Osteocyte (in vitro differentiated cells): ENCODE measurements at regions not wholly inside any gene's neighbourhood (a gene's known extent, or its start where the extent isn't known, plus 50 kb on each side); places are given as distances from the start of the nearest gene placed in this dataset.

Experiments
- DNase-seq: peaks from one replicate; pipeline ENCODE4 v3.0.0; 2021; ENCODE audit warnings: mixed read lengths; ENCODE audit not compliant: unreplicated experiment; ENCODE audit errors: extremely low spot score
- H3K27ac Mint-ChIP-seq: one replicate; pipeline ENCODE4 v1.8.0; 2021; ENCODE audit warnings: mild to moderate bottlenecking, mixed read lengths; ENCODE audit not compliant: unreplicated experiment
- H3K27me3 Mint-ChIP-seq: one replicate; pipeline ENCODE4 v1.8.0; 2021; ENCODE audit warnings: mixed read lengths; ENCODE audit not compliant: unreplicated experiment
- H3K36me3 Mint-ChIP-seq: one replicate; pipeline ENCODE4 v1.8.0; 2021; ENCODE audit warnings: mixed read lengths; ENCODE audit not compliant: unreplicated experiment
- H3K4me1 Mint-ChIP-seq: one replicate; pipeline ENCODE4 v1.8.0; 2021; ENCODE audit warnings: mixed read lengths; ENCODE audit not compliant: unreplicated experiment
- H3K4me3 Mint-ChIP-seq: one replicate; pipeline ENCODE4 v1.8.0; 2021; ENCODE audit warnings: mild to moderate bottlenecking, moderate library complexity, mixed read lengths; ENCODE audit not compliant: unreplicated experiment
- H3K9me3 Mint-ChIP-seq: one replicate; pipeline ENCODE4 v1.8.0; 2021; ENCODE audit warnings: mixed read lengths; ENCODE audit not compliant: unreplicated experiment
- CTCF ChIP-seq: fragments of 200-600 bp; sonication (generic); IDR thresholded peaks from 2 replicates; pipeline ENCODE4 v1.5.0; 2021; ENCODE audit warnings: antibody characterized with exemption, mild to moderate bottlenecking, moderate library complexity

GRCh38 chr2:34652636-34653035 lies 1053.5 kb upstream of the FAM98A start:
- no peaks in the 10 kb centered on the region for H3K36me3 Mint-ChIP-seq
- DNase-seq = no peak
- no peak for TF ChIP-seq CTCF

GRCh38 chr2:34646901-34647300 lies 1047.8 kb upstream of the FAM98A start:
- H3K27me3 Mint-ChIP-seq = no peaks in the 10 kb centered on the region
- H3K4me3 Mint-ChIP-seq = no peak overlapping the region
- no peak for TF ChIP-seq CTCF
- no peaks in the 10 kb centered on the region for H3K36me3 Mint-ChIP-seq
- no peak for DNase-seq
- no peak overlapping the region for H3K27ac Mint-ChIP-seq
- H3K4me1 Mint-ChIP-seq = no peaks in the 10 kb centered on the region
- peaks cover 56% of the 10 kb centered on the region for H3K9me3 Mint-ChIP-seq

More at GRCh38 chr2:34652636-34653035, 1053.5 kb upstream of the FAM98A start:
- peaks cover 23% of the 10 kb centered on the region for H3K9me3 Mint-ChIP-seq
- no peaks in the 10 kb centered on the region for H3K4me1 Mint-ChIP-seq
- no peak overlapping the region for H3K4me3 Mint-ChIP-seq
- no peak overlapping the region for H3K27ac Mint-ChIP-seq
- no peaks in the 10 kb centered on the region for H3K27me3 Mint-ChIP-seq

- Mint-ChIP-seq H3K4me1 (no peaks in the 10 kb centered on the region), H3K27me3 (no peaks in the 10 kb centered on the region), H3K36me3 (no peaks in the 10 kb centered on the region), H3K9me3 (peaks cover 28% of the 10 kb centered on the region), H3K27ac (no peak overlapping the region), H3K4me3 (no peak overlapping the region)
- no peak for DNase-seq
- TF ChIP-seq CTCF = no peak
Measured at GRCh38 chr2:34632327-34632726, 1033.2 kb upstream of the FAM98A start.

- DNase-seq = no peak
- H3K4me3 Mint-ChIP-seq = no peak overlapping the region
- H3K27me3 Mint-ChIP-seq = no peaks in the 10 kb centered on the region
- H3K9me3 Mint-ChIP-seq = peaks cover 12% of the 10 kb centered on the region
- TF ChIP-seq CTCF = no peak
- no peaks in the 10 kb centered on the region for H3K36me3 Mint-ChIP-seq
- no peaks in the 10 kb centered on the region for H3K4me1 Mint-ChIP-seq
- H3K27ac Mint-ChIP-seq = no peak overlapping the region
Measured at GRCh38 chr2:34627003-34627402, 1027.9 kb upstream of the FAM98A start.

- Mint-ChIP-seq H3K36me3 (no peaks in the 10 kb centered on the region), H3K4me1 (no peaks in the 10 kb centered on the region), H3K27ac (no peak overlapping the region), H3K4me3 (no peak overlapping the region), H3K27me3 (no peaks in the 10 kb centered on the region), H3K9me3 (peaks cover 17% of the 10 kb centered on the region)
- TF ChIP-seq CTCF = no peak
- DNase-seq = no peak
Measured at GRCh38 chr2:34604164-34604563, 1005.1 kb upstream of the FAM98A start.
